Fibroblast of villous mesenchyme (primary cell): ENCODE measurements at regions not wholly inside any gene's neighbourhood (a gene's known extent, or its start where the extent isn't known, plus 50 kb on each side); places are given as distances from the start of the nearest gene placed in this dataset.
A peak's percentile ranks its signal among the peaks of the same experiment; 100 is the strongest.
"Not testable (repeated sequence)": the region's sequence is repeated elsewhere in the genome, so short reads cannot be mapped to it uniquely, and the experiment has no call there.

Experiments used
- DNase-seq: peaks from one replicate; pipeline ENCODE4 v3.0.0-alpha.2; 2010; ENCODE audit warnings: low read depth
- H3K4me3 ChIP-seq: 2 replicates; pipeline ENCODE4 v1.5.1; 2011; ENCODE audit warnings: low read depth, mild to moderate bottlenecking, low read length
- CTCF ChIP-seq: IDR thresholded peaks from 2 replicates; pipeline ENCODE4 v1.5.1; 2012; ENCODE audit warnings: low read depth, mild to moderate bottlenecking, low read length; ENCODE audit not compliant: insufficient read depth

DNA sequence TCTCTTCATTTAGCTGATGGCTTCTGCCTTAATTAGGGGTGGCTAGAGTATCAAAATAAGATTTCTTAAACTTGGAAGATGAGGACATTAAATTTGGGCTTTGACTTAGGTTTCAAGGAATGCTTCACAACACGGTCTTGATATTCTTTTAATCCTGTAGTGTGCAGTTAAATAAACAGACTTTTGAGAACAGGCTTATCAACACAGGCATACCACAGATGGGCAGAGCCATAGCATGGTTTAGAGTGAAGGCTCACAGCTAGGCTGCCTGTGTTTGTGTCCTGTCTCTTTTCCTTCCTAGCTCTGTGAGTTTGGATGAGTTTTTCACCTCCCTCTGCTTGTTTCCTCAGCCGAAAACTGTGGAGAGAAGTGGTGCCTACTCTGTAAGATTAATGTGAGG, 102.3 kb upstream of the IPO9 start:
- no peak for TF ChIP-seq CTCF
- DNase-seq: peak; percentile 76
- no peak overlapping the region for H3K4me3 ChIP-seq

GRCh38 chr1:201728731-201729130, 100.2 kb upstream of the IPO9 start:
- H3K4me3 ChIP-seq: no peak overlapping the region
- no peak for DNase-seq
- TF ChIP-seq CTCF: no peak

- no peak for DNase-seq
- H3K4me3 ChIP-seq: no peak overlapping the region
- TF ChIP-seq CTCF: no peak
Observed at GRCh38 chr1:201729973-201730608, 98.9 kb upstream of the IPO9 start.

DNA sequence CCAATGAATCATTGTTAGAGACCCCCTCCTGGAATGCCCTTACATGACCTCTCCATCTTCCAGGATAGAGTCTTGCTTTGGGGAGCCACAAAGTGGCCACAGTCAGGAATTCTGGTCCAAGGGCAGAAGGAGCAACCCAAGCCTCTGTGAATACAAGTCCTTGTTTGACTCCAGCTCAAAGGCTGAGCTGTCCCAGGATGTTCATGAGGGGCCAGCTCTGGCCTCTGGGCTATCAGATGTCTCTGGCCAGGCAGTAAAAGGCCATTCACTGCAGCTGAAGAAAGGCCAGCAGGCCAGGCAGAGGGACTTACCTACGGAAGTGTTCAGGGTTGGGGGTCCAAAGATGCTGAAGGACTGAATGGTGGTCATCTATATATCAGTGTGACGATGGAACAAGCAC, 98.3 kb upstream of the IPO9 start:
- no peak for TF ChIP-seq CTCF
- DNase-seq: no peak
- no peak overlapping the region for H3K4me3 ChIP-seq

GRCh38 chr1:201731142-201731541, 97.8 kb upstream of the IPO9 start:
- no peak for DNase-seq
- TF ChIP-seq CTCF: no peak

DNA sequence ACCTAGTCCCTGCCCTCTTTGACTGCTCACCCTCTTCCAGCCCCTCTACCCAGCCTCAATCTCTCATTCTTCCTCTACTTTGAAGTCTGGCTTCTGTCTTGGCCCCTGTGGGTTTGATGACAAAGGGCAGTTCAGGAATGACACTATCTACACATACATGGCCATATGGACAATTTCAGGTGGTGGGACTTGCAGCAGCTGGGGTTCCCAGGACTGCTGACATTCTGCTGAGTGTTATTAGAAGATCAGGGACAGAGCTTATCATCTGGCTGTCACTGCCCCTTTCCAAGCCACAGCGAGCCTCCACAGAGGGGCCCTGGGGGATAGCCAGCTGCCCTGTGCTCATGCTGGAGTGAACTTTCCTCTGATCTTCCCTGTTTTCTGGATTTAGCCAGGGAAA, 97.4 kb upstream of the IPO9 start:
- peak; percentile 78 for DNase-seq
- TF ChIP-seq CTCF: no peak
- H3K4me3 ChIP-seq: no peak overlapping the region

More at GRCh38 chr1:201731142-201731541, 97.8 kb upstream of the IPO9 start:
- H3K4me3 ChIP-seq: no peak overlapping the region

DNA sequence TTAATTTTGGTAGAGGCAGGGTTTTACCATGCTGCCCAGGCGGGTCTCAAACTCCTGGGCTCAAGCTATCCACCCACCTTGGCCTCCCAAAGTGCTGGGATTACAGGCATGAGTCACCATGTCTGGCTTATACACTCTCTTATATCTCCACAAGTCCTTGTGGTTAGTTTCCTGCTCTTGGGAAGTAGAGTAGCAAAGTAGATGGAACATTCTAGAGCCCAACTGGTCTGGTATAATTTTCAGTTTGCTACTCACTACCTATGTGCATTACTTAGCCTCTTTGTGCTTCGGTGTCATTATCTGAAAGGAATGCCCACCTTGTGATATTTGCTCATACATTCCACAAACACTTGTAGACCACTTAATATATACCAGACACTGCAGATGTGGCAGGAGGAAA, 96.6 kb upstream of the IPO9 start:
- TF ChIP-seq CTCF: no peak
- no peak overlapping the region for H3K4me3 ChIP-seq
- DNase-seq: no peak

GRCh38 chr1:201734221-201734620, 94.7 kb upstream of the IPO9 start:
- not testable (repeated sequence) for H3K4me3 ChIP-seq, DNase-seq
